ENCODE measurements at regions not wholly inside any gene's neighbourhood (a gene's known extent, or its start where the extent isn't known, plus 50 kb on each side); places are given as distances from the start of the nearest gene placed in this dataset.
"Not testable (repeated sequence)": the region's sequence is repeated elsewhere in the genome, so short reads cannot be mapped to it uniquely, and the experiment has no call there.

- DNase-seq, result no peak
- Mint-ChIP-seq H3K36me3 (ENCODE audit: low read depth) (no peaks in the 10 kb centered on the region), H3K4me1 (no peaks in the 10 kb centered on the region), H3K27ac (no peak overlapping the region), H3K27me3 (no peaks in the 10 kb centered on the region), H3K4me3 (no peak overlapping the region)
- ATAC-seq, result no peak
- no peaks in the 10 kb centered on the region for H3K9me3 ChIP-seq (ENCODE audit: control insufficient read depth, low read length, poor library complexity, severe bottlenecking)
Observed at GRCh38 chr3:61454801-61455200, 106.6 kb upstream of the PTPRG start.

- H3K9me3 ChIP-seq (ENCODE audit: control insufficient read depth, low read length, poor library complexity, severe bottlenecking), result no peaks in the 10 kb centered on the region
- DNase-seq (no peak), ATAC-seq (no peak)
- H3K4me3 Mint-ChIP-seq, result no peak overlapping the region
- H3K36me3 Mint-ChIP-seq (ENCODE audit: low read depth), result peaks cover 2% of the 10 kb centered on the region
- H3K27ac Mint-ChIP-seq, result no peak overlapping the region
- H3K27me3 Mint-ChIP-seq, result no peaks in the 10 kb centered on the region
- H3K4me1 Mint-ChIP-seq, result no peaks in the 10 kb centered on the region
Observed at GRCh38 chr3:61460636-61461035, 100.7 kb upstream of the PTPRG start.

DNA sequence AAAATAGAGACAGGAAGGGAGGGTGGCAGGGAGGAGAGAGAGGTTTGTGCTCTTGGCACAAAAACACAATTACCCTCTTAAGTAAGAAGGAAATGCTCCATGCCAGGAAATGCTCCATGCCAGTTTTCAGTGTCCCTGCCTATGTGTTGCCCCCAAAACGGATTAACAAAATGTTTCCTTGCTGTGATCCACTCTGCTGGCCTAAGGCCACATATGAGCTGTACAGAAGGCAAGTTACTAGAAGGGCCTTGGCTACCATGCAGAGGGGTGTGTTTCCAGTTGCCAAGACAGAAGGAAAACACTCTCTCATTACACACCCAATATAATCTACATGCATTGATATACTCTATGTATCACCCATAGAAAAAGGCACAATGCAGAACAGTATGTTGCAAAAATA lies 98.2 kb upstream of the PTPRG start:
- no peak overlapping the region for H3K4me3 Mint-ChIP-seq
- H3K9me3 ChIP-seq (ENCODE audit: control insufficient read depth, low read length, poor library complexity, severe bottlenecking), result no peaks in the 10 kb centered on the region
- H3K27me3 Mint-ChIP-seq, result no peaks in the 10 kb centered on the region
- H3K27ac Mint-ChIP-seq, result no peak overlapping the region
- ATAC-seq (no peak), DNase-seq (no peak)
- peaks cover 4% of the 10 kb centered on the region for H3K36me3 Mint-ChIP-seq (ENCODE audit: low read depth)
- H3K4me1 Mint-ChIP-seq, result no peaks in the 10 kb centered on the region

- no peaks in the 10 kb centered on the region for H3K4me1 Mint-ChIP-seq
- ATAC-seq, result no peak
- peaks cover 4% of the 10 kb centered on the region for H3K36me3 Mint-ChIP-seq (ENCODE audit: low read depth)
- DNase-seq, result no peak
- H3K27ac Mint-ChIP-seq, result no peak overlapping the region
- no peaks in the 10 kb centered on the region for H3K9me3 ChIP-seq (ENCODE audit: control insufficient read depth, low read length, poor library complexity, severe bottlenecking)
- no peak overlapping the region for H3K4me3 Mint-ChIP-seq
- H3K27me3 Mint-ChIP-seq, result no peaks in the 10 kb centered on the region
Observed at GRCh38 chr3:61464518-61465140, 96.7 kb upstream of the PTPRG start.

GRCh38 chr3:61466357-61466756 lies 95.0 kb upstream of the PTPRG start:
- no peak for DNase-seq
- Mint-ChIP-seq H3K4me1 (no peaks in the 10 kb centered on the region), H3K36me3 (ENCODE audit: low read depth) (peaks cover 4% of the 10 kb centered on the region), H3K27ac (no peak overlapping the region), H3K4me3 (no peak overlapping the region), H3K27me3 (no peaks in the 10 kb centered on the region)
- ATAC-seq, result no peak
- no peaks in the 10 kb centered on the region for H3K9me3 ChIP-seq (ENCODE audit: control insufficient read depth, low read length, poor library complexity, severe bottlenecking)

- Mint-ChIP-seq H3K27me3 (no peaks in the 10 kb centered on the region), H3K27ac (no peak overlapping the region), H3K4me3 (no peak overlapping the region), H3K4me1 (no peaks in the 10 kb centered on the region), H3K36me3 (ENCODE audit: low read depth) (no peaks in the 10 kb centered on the region)
- DNase-seq (no peak), ATAC-seq (no peak)
- H3K9me3 ChIP-seq (ENCODE audit: control insufficient read depth, low read length, poor library complexity, severe bottlenecking), result no peaks in the 10 kb centered on the region
Observed at GRCh38 chr3:61483997-61484396, 77.4 kb upstream of the PTPRG start.

- no peak for ATAC-seq
- no peak overlapping the region for H3K4me3 Mint-ChIP-seq
- DNase-seq, result no peak
- no peak overlapping the region for H3K27ac Mint-ChIP-seq
- no peaks in the 10 kb centered on the region for H3K9me3 ChIP-seq (ENCODE audit: control insufficient read depth, low read length, poor library complexity, severe bottlenecking)
- no peaks in the 10 kb centered on the region for H3K36me3 Mint-ChIP-seq (ENCODE audit: low read depth)
- H3K27me3 Mint-ChIP-seq, result no peaks in the 10 kb centered on the region
- H3K4me1 Mint-ChIP-seq, result no peaks in the 10 kb centered on the region
Observed at GRCh38 chr3:61493339-61493738, 68.0 kb upstream of the PTPRG start.

DNA sequence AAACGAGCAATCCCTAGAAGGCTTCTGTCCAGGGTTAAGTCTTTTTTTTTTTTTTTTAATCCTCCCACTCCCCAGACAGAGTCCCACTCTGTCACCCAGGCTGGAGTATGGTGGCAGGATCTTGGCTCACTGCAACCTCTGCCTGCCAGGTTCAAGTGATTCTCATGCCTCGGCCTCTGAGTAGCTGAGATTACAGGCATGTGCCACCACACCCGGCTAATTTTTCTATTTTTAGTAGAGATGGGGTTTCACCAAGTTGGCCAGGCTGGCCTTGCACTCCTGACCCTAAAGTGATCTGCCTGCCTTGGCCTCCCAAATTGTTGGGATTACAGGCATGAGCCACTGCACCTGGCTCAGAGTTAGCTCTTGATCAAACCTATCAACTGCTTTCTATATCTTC lies 67.1 kb upstream of the PTPRG start:
- not testable (repeated sequence) for H3K36me3 Mint-ChIP-seq (ENCODE audit: low read depth); ATAC-seq; H3K4me3 Mint-ChIP-seq; H3K9me3 ChIP-seq (ENCODE audit: control insufficient read depth, low read length, poor library complexity, severe bottlenecking); H3K4me1 Mint-ChIP-seq; DNase-seq; H3K27ac Mint-ChIP-seq; H3K27me3 Mint-ChIP-seq

DNA sequence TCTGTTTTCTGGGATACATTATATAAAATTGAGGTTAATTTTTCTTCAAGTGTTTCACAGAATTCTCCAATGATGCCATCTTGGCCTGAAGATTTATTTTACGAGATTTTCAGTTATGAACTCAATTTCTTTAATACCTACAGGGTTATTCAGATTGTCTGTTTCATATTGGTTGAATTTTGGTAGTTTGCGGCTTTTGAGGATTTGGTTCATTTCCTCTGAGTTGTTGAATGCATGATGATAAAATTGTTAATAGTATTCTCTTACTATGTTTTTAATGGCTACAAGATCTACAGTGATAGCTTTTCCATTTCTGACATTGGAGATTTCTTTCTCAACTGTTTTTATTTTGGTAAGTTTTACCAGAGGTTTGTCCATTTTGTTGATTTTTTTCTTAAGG lies 63.9 kb upstream of the PTPRG start:
- ATAC-seq, result no peak

DNA sequence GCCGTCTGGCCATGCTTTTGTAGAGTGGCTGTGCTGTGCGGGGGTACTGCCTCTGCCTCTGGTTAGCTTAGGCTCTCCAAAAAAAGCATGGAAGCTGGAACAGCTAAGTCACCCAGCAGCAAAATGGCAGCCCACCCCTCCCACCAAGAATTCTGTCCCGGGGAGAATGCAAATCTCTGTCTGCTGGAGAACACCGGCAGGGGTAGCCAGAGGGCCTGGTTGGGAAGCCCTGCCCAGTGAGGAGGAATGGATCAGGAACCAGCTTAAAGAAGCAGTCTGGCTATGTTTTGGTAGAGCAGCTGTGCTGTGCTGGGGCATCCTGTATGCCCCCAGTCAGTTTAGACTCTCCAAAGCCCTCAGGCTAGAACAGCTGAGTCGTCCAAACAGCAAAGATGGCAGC lies 56.2 kb upstream of the PTPRG start:
- H3K4me3 Mint-ChIP-seq, result no peak overlapping the region
- no peak overlapping the region for H3K27ac Mint-ChIP-seq
- H3K4me1 Mint-ChIP-seq, result no peaks in the 10 kb centered on the region
- no peaks in the 10 kb centered on the region for H3K27me3 Mint-ChIP-seq
- no peak for DNase-seq
- H3K36me3 Mint-ChIP-seq (ENCODE audit: low read depth), result no peaks in the 10 kb centered on the region
- no peaks in the 10 kb centered on the region for H3K9me3 ChIP-seq (ENCODE audit: control insufficient read depth, low read length, poor library complexity, severe bottlenecking)
- no peak for ATAC-seq

More for the DNA sequence above, 63.9 kb upstream of the PTPRG start:
- no peaks in the 10 kb centered on the region for H3K9me3 ChIP-seq (ENCODE audit: control insufficient read depth, low read length, poor library complexity, severe bottlenecking)
- H3K4me3 Mint-ChIP-seq, result no peak overlapping the region
- H3K27me3 Mint-ChIP-seq, result no peaks in the 10 kb centered on the region
- no peaks in the 10 kb centered on the region for H3K36me3 Mint-ChIP-seq (ENCODE audit: low read depth)
- DNase-seq, result no peak
- H3K27ac Mint-ChIP-seq, result no peak overlapping the region
- H3K4me1 Mint-ChIP-seq, result no peaks in the 10 kb centered on the region

DNA sequence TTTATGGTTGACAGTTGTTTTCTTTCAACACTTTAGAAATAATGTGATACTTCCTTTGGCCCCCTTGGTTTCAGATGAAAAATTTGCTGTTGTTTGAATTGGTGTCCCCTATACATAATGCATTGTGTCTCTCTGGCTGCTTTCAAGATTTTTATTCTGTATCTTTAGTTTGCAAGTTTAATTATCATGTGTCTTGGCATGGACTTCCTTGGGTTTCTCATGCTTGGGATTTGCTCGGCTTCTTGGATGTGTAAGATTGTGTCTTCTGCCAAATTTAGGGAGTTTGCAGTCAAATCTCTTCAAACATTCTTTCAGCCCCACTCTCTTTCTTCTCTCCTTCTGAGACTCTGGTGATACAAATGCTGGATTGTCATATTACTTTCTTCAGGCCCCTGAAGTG lies 53.4 kb upstream of the PTPRG start:
- H3K9me3 ChIP-seq (ENCODE audit: control insufficient read depth, low read length, poor library complexity, severe bottlenecking), result no peaks in the 10 kb centered on the region
- no peak overlapping the region for H3K27ac Mint-ChIP-seq
- no peaks in the 10 kb centered on the region for H3K36me3 Mint-ChIP-seq (ENCODE audit: low read depth)
- H3K4me1 Mint-ChIP-seq, result no peaks in the 10 kb centered on the region
- H3K27me3 Mint-ChIP-seq, result no peaks in the 10 kb centered on the region
- ATAC-seq (no peak), DNase-seq (no peak)
- no peak overlapping the region for H3K4me3 Mint-ChIP-seq

All from T-helper 17 cell (primary cell).